Esophagus muscularis mucosa (tissue), 3 donors: ENCODE measurements at regions not wholly inside any gene's neighbourhood (a gene's known extent, or its start where the extent isn't known, plus 50 kb on each side); places are given as distances from the start of the nearest gene placed in this dataset.
A peak's percentile ranks its signal among the peaks of the same experiment; 100 is the strongest.

Experiments used
- CTCF ChIP-seq, 3 experiments: fragments of 200-600 bp in 2 of 3; fragments of 450-650 bp in 1 of 3; sonication (generic) in 2 of 3; IDR thresholded peaks; one replicate each; pipeline ENCODE4 v1.5.1; 2017 to 2019; ENCODE audit warnings: antibody characterized with exemption in 3 of 3, mild to moderate bottlenecking in 2 of 3, moderate library complexity in 1 of 3
- POLR2A ChIP-seq: fragments of 450-650 bp; IDR thresholded peaks from one replicate; pipeline ENCODE4 v1.6.1; 2017; ENCODE audit warnings: antibody characterized with exemption, moderate library complexity, mild to moderate bottlenecking, low read depth
- POLR2AphosphoS5 ChIP-seq, 2 donors: sonication (generic); formaldehyde crosslinking; IDR thresholded peaks; one replicate each; pipeline ENCODE4 v1.6.1; 2017; ENCODE audit warnings: antibody characterized with exemption in 2 of 2

GRCh38 chr6:45714741-45715507, 300.7 kb downstream of the CLIC5 start:
- TF ChIP-seq CTCF (IDR thresholded peaks at IDR 0.05) (peak; percentile 64 to 79 (median 69)), POLR2AphosphoS5 (IDR thresholded peaks at IDR 0.05) (no peak), POLR2A (no peak)
